HepG2 (cell line): ENCODE measurements at regions not wholly inside any gene's neighbourhood (a gene's known extent, or its start where the extent isn't known, plus 50 kb on each side); places are given as distances from the start of the nearest gene placed in this dataset.

Experiments
- GATAD2A ChIP-seq: IDR thresholded peaks from 2 replicates; pipeline ENCODE4 v1.6.1; 2016
- KDM1A ChIP-seq: IDR thresholded peaks from 2 replicates; pipeline ENCODE4 v1.6.1; 2016; ENCODE audit warnings: missing compliant biosample characterization
- POLR2A ChIP-seq, 2 experiments: IDR thresholded peaks; 2 replicates each; pipeline ENCODE4 v1.6.1; 2011; ENCODE audit warnings: low read depth in 2 of 2, low read length in 2 of 2, mild to moderate bottlenecking in 1 of 2, moderate library complexity in 1 of 2; ENCODE audit not compliant: insufficient read depth in 1 of 2
- SAFB2 ChIP-seq: sonication (generic); formaldehyde crosslinking; IDR thresholded peaks from 2 replicates; pipeline ENCODE4 v1.5.1; 2020; ENCODE audit warnings: missing genetic modification reagents, low read depth, mild to moderate bottlenecking, borderline replicate concordance
- ZNF510 ChIP-seq: sonication (generic); formaldehyde crosslinking; IDR thresholded peaks from 2 replicates; pipeline ENCODE4 v1.4.0; 2020; ENCODE audit warnings: low read depth, mild to moderate bottlenecking, missing genetic modification reagents
- ZNF747 ChIP-seq: sonication (generic); formaldehyde crosslinking; IDR thresholded peaks from 2 replicates; pipeline ENCODE4 v1.8.1; 2023; ENCODE audit warnings: missing genetic modification reagents, mild to moderate bottlenecking, borderline replicate concordance
- TF ChIP-seq, protein P1 (sequence below): sonication (generic); formaldehyde crosslinking; IDR thresholded peaks from 2 replicates; pipeline ENCODE4 v1.5.0; 2020; ENCODE audit warnings: mild to moderate bottlenecking, missing genetic modification reagents, moderate library complexity

DNA sequence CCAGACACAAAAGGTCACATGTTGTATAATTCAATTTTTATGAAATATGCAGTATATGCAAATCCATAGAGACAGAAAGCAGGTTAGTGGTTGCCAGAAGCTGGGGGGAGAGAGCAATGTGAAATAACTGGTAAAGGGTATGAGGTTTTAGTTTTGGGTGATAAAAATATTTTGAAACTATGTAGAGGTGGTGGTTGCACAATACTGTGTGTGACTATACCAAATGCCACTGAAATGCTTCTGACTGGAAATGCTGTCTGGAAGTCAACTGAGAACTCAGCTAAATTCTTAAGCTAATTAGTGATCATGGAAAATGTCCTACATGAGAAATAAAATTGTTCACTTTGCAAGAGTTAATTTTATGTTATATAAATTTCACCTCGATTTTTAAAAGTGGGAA lies 65.3 kb upstream of the RXFP2 start:
- TF ChIP-seq, protein P1, sequence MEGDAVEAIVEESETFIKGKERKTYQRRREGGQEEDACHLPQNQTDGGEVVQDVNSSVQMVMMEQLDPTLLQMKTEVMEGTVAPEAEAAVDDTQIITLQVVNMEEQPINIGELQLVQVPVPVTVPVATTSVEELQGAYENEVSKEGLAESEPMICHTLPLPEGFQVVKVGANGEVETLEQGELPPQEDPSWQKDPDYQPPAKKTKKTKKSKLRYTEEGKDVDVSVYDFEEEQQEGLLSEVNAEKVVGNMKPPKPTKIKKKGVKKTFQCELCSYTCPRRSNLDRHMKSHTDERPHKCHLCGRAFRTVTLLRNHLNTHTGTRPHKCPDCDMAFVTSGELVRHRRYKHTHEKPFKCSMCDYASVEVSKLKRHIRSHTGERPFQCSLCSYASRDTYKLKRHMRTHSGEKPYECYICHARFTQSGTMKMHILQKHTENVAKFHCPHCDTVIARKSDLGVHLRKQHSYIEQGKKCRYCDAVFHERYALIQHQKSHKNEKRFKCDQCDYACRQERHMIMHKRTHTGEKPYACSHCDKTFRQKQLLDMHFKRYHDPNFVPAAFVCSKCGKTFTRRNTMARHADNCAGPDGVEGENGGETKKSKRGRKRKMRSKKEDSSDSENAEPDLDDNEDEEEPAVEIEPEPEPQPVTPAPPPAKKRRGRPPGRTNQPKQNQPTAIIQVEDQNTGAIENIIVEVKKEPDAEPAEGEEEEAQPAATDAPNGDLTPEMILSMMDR (CRISPR knock-in tag), result no peak
- TF ChIP-seq POLR2A (IDR thresholded peaks at IDR 0.05; ENCODE audit: insufficient read depth in 1 of 2, low read depth in 2 of 2, low read length in 2 of 2) (no peak), ZNF747 (CRISPR knock-in tag) (no peak), GATAD2A (CRISPR knock-in tag) (no peak), SAFB2 (CRISPR knock-in tag) (no peak), ZNF510 (CRISPR knock-in tag) (no peak), KDM1A (no peak)
